ENCODE measurements at regions not wholly inside any gene's neighbourhood (a gene's known extent, or its start where the extent isn't known, plus 50 kb on each side); places are given as distances from the start of the nearest gene placed in this dataset.
"Not testable (repeated sequence)": the region's sequence is repeated elsewhere in the genome, so short reads cannot be mapped to it uniquely, and the experiment has no call there.

- Histone ChIP-seq H3K9me3 (no peaks in the 10 kb centered on the region), H3K27me3 (no peaks in the 10 kb centered on the region), H3K27ac (no peak overlapping the region), H3K4me1 (no peaks in the 10 kb centered on the region), H3K4me3 (peak overlapping the region in 1 of 2 donors; percentile 44), H3K36me3 (ENCODE audit: low read depth, missing control alignments) (no peaks in the 10 kb centered on the region)
- TF ChIP-seq CTCF (IDR thresholded peaks at IDR 0.05) (no peak), POLR2A (IDR thresholded peaks at IDR 0.05) (no peak)
- intact Hi-C loops (cut with DNase I; ENCODE audit: low total_unique reads) = no loop called here
- WGBS, 2 donors = 64 to 80% methylated on average over 9 of the region's 9 CpGs
- no peak for DNase-seq
These were observed 574.7 kb downstream of the KCNJ18 start for GRCh38 chr17:22267019-22267418.

GRCh38 chr17:22268214-22268911 is 576.0 kb downstream of the KCNJ18 start:
- no peaks in the 10 kb centered on the region for H3K27me3 ChIP-seq
- intact Hi-C loops (cut with DNase I; ENCODE audit: low total_unique reads) = no loop called here
- 50 to 63% methylated on average over 25 of the region's 25 CpGs for WGBS, 2 donors
- no peak for DNase-seq
- no peaks in the 10 kb centered on the region for H3K36me3 ChIP-seq (ENCODE audit: low read depth, missing control alignments)
- H3K4me3 ChIP-seq = peak overlapping the region in 1 of 2 donors; percentile 34
- H3K27ac ChIP-seq = no peak overlapping the region
- no peaks in the 10 kb centered on the region for H3K9me3 ChIP-seq
- TF ChIP-seq POLR2A (IDR thresholded peaks at IDR 0.05) (no peak), CTCF (IDR thresholded peaks at IDR 0.05) (no peak)
- H3K4me1 ChIP-seq = no peaks in the 10 kb centered on the region

GRCh38 chr17:22268912-22269220 is 576.5 kb downstream of the KCNJ18 start:
- no peaks in the 10 kb centered on the region for H3K36me3 ChIP-seq (ENCODE audit: low read depth, missing control alignments)
- no peaks in the 10 kb centered on the region for H3K4me1 ChIP-seq
- WGBS, 2 donors = 54 to 56% methylated on average over 12 to 13 of the region's 13 CpGs
- H3K27ac ChIP-seq = no peak overlapping the region
- H3K27me3 ChIP-seq = no peaks in the 10 kb centered on the region
- H3K4me3 ChIP-seq = peak overlapping the region in 1 of 2 donors; percentile 34
- TF ChIP-seq CTCF (IDR thresholded peaks at IDR 0.05) (no peak), POLR2A (IDR thresholded peaks at IDR 0.05) (no peak)
- DNase-seq = no peak
- intact Hi-C loops (cut with DNase I; ENCODE audit: low total_unique reads) = no loop called here
- no peaks in the 10 kb centered on the region for H3K9me3 ChIP-seq

- Histone ChIP-seq H3K4me1 (no peaks in the 10 kb centered on the region), H3K36me3 (ENCODE audit: low read depth, missing control alignments) (no peaks in the 10 kb centered on the region), H3K27me3 (no peaks in the 10 kb centered on the region), H3K27ac (no peak overlapping the region), H3K9me3 (no peaks in the 10 kb centered on the region), H3K4me3 (no peak overlapping the region)
- no peak for DNase-seq
- intact Hi-C loops (cut with DNase I; ENCODE audit: low total_unique reads) = no loop called here
- 51 to 69% methylated on average over 2 to 4 of the region's 4 CpGs for WGBS, 2 donors
- TF ChIP-seq POLR2A (IDR thresholded peaks at IDR 0.05) (no peak), CTCF (IDR thresholded peaks at IDR 0.05) (no peak)
These were observed 578.1 kb downstream of the KCNJ18 start for GRCh38 chr17:22270381-22270780.

GRCh38 chr17:22270809-22271208 is 578.5 kb downstream of the KCNJ18 start:
- intact Hi-C loops (cut with DNase I; ENCODE audit: low total_unique reads) = not testable (repeated sequence)

More at GRCh38 chr17:22270809-22271208, 578.5 kb downstream of the KCNJ18 start:
- H3K36me3 ChIP-seq (ENCODE audit: low read depth, missing control alignments); H3K27ac ChIP-seq; H3K27me3 ChIP-seq; DNase-seq; H3K4me1 ChIP-seq; H3K9me3 ChIP-seq; H3K4me3 ChIP-seq: not testable (repeated sequence)
- 67% methylated on average over 1 of the region's 1 CpG; no CpG with 5 or more reads in 1 of the 2 donors for WGBS, 2 donors

Data from testis (tissue), 2 donors.